ENCODE measurements at regions not wholly inside any gene's neighbourhood (a gene's known extent, or its start where the extent isn't known, plus 50 kb on each side); places are given as distances from the start of the nearest gene placed in this dataset.
A peak's percentile ranks its signal among the peaks of the same experiment; 100 is the strongest.

DNA sequence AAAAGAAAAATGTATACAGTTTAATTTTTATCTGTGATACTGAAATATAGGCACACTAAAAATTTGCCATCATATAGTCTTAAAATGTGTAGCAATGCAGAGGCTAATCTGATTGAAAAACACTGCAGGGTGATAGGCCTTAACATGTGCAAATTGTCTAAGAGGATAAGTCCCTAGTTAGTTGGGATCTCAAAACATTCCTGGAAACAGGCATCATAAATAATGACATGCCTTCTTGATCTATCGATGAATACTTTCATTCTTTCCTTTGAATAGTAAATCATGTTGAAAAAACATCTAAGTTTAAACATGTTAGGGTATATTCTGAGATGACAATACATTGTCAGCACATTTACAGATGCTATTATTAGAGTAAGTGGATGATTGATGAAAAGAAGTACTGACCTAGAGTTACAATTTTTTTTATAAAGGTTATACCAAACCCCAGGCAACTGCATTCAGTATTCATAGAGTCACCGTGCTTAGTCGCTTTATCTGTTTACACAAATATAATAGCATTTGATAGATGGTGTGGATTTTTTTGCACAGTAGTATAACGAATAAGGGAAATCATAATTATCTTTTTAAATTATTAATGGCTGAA is 668.2 kb upstream of the ADGRL3 start:
- TF ChIP-seq MAFK (conservative IDR thresholded peaks at IDR 0.05 in 1 of 2, IDR thresholded peaks at IDR 0.05 in 1 of 2; ENCODE audit: low read length in 2 of 2) (0 out of 4 replicates have a peak, but pooled peaks of 1 of the 2 experiments have one; percentile 5), ZFP37 (CRISPR knock-in tag; IDR thresholded peaks at IDR 0.05; ENCODE audit: borderline replicate concordance) (no peak)
- Histone ChIP-seq H2AFZ (ENCODE audit: low read length) (no peak overlapping the region), H3K4me2 (ENCODE audit: low read depth, low read length) (no peak overlapping the region), H3K4me1 (ENCODE audit: insufficient read depth, low read length) (no peaks in the 10 kb centered on the region), H3K27ac (ENCODE audit: extremely low read length, insufficient read depth, low read length) (no peak overlapping the region), H3K9me3 (ENCODE audit: low read length) (no peaks in the 10 kb centered on the region), H3K36me3 (replicated peaks in 1 of 2; ENCODE audit: control insufficient read depth in 1 of 2, insufficient read depth in 2 of 2, low read length in 2 of 2) (no peaks in the 10 kb centered on the region), H3K9ac (ENCODE audit: insufficient read depth, low read depth, low read length) (no peak overlapping the region), H3K4me3 (replicated peaks in 1 of 3; ENCODE audit: insufficient read depth in 1 of 3, low read depth in 2 of 3, low read length in 3 of 3) (no peak overlapping the region), H3K79me2 (ENCODE audit: insufficient read depth, low read length) (no peaks in the 10 kb centered on the region), H4K20me1 (ENCODE audit: insufficient read depth, low read length) (no peaks in the 10 kb centered on the region), H3K27me3 (ENCODE audit: control insufficient read depth in 1 of 2, insufficient read depth in 2 of 2, low read length in 2 of 2) (no peaks in the 10 kb centered on the region)
- BruUV-seq (replicated peaks) = no TSS peak
- ATAC-seq (no peak), FAIRE-seq (no peak), DNase-seq (ENCODE audit: low spot score) (no peak)
- 3% methylated on average over 4 of the region's 4 CpGs for WGBS (ENCODE audit: low lambda C conversion rate)
- CTCF ChIA-PET (ENCODE audit: low intra/inter-chr PET ratio, low total read pairs) = no interaction called here
- intact Hi-C loops (cut with micrococcal nuclease; ENCODE audit: unreplicated experiment) (no loop called here), in situ Hi-C loops (cut with HindIII; ENCODE audit: extremely low pct_ligation_motif_present, low pct_unique_long_range_greater_than_20kb) (no loop called here)
- POLR2A ChIA-PET = no interaction called here

DNA sequence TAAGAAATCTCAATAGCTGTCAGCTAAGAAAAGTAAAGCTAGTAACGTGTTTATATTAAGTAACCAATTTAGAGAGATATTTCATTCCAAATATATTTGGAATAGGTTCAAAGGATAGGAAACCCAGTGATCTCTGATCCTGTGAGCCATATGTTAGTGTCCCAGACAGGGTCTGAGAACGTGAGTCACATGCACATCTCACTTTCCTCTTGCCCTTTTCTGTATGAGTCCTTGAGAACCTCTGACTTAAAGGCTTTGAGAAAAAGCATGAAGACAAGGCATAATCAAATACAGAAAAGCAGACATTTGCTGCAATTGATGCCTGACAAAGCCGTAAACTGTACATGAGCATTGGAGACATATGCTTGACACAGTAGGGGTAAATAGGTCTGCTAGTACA is 655.1 kb upstream of the ADGRL3 start:
- WGBS (ENCODE audit: low lambda C conversion rate) = 1% methylated on average over 3 of the region's 3 CpGs
- intact Hi-C loops (cut with micrococcal nuclease; ENCODE audit: unreplicated experiment) (no loop called here), in situ Hi-C loops (cut with HindIII; ENCODE audit: extremely low pct_ligation_motif_present, low pct_unique_long_range_greater_than_20kb) (no loop called here)
- Histone ChIP-seq H3K9me3 (ENCODE audit: low read length) (peaks cover 15% of the 10 kb centered on the region), H3K36me3 (replicated peaks in 1 of 2; ENCODE audit: control insufficient read depth in 1 of 2, insufficient read depth in 2 of 2, low read length in 2 of 2) (no peaks in the 10 kb centered on the region), H3K4me3 (replicated peaks in 1 of 3; ENCODE audit: insufficient read depth in 1 of 3, low read depth in 2 of 3, low read length in 3 of 3) (no peak overlapping the region), H3K79me2 (ENCODE audit: insufficient read depth, low read length) (no peaks in the 10 kb centered on the region), H3K27ac (ENCODE audit: extremely low read length, insufficient read depth, low read length) (no peak overlapping the region), H3K4me2 (ENCODE audit: low read depth, low read length) (no peak overlapping the region), H2AFZ (ENCODE audit: low read length) (no peak overlapping the region), H3K4me1 (ENCODE audit: insufficient read depth, low read length) (no peaks in the 10 kb centered on the region), H3K27me3 (ENCODE audit: control insufficient read depth in 1 of 2, insufficient read depth in 2 of 2, low read length in 2 of 2) (no peaks in the 10 kb centered on the region), H4K20me1 (ENCODE audit: insufficient read depth, low read length) (no peaks in the 10 kb centered on the region), H3K9ac (ENCODE audit: insufficient read depth, low read depth, low read length) (no peak overlapping the region)
- POLR2A ChIA-PET = no interaction called here
- no peak for DNase-seq (ENCODE audit: low spot score)
- no TSS peak for BruUV-seq (replicated peaks)
- no peak for FAIRE-seq
- ATAC-seq = no peak
- CTCF ChIA-PET (ENCODE audit: low intra/inter-chr PET ratio, low total read pairs) = no interaction called here
- TF ChIP-seq, protein P1, sequence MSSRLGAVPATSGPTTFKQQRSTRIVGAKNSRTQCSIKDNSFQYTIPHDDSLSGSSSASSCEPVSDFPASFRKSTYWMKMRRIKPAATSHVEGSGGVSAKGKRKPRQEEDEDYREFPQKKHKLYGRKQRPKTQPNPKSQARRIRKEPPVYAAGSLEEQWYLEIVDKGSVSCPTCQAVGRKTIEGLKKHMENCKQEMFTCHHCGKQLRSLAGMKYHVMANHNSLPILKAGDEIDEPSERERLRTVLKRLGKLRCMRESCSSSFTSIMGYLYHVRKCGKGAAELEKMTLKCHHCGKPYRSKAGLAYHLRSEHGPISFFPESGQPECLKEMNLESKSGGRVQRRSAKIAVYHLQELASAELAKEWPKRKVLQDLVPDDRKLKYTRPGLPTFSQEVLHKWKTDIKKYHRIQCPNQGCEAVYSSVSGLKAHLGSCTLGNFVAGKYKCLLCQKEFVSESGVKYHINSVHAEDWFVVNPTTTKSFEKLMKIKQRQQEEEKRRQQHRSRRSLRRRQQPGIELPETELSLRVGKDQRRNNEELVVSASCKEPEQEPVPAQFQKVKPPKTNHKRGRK (CRISPR knock-in tag; IDR thresholded peaks at IDR 0.05) = no peak
- TF ChIP-seq ZKSCAN1 (IDR thresholded peaks at IDR 0.05; ENCODE audit: low read length) = no peak
- no peak for TF ChIP-seq PRPF4 (IDR thresholded peaks at IDR 0.05; ENCODE audit: low read depth, low read length, poor library complexity, severe bottlenecking)
- TF ChIP-seq, protein P2, sequence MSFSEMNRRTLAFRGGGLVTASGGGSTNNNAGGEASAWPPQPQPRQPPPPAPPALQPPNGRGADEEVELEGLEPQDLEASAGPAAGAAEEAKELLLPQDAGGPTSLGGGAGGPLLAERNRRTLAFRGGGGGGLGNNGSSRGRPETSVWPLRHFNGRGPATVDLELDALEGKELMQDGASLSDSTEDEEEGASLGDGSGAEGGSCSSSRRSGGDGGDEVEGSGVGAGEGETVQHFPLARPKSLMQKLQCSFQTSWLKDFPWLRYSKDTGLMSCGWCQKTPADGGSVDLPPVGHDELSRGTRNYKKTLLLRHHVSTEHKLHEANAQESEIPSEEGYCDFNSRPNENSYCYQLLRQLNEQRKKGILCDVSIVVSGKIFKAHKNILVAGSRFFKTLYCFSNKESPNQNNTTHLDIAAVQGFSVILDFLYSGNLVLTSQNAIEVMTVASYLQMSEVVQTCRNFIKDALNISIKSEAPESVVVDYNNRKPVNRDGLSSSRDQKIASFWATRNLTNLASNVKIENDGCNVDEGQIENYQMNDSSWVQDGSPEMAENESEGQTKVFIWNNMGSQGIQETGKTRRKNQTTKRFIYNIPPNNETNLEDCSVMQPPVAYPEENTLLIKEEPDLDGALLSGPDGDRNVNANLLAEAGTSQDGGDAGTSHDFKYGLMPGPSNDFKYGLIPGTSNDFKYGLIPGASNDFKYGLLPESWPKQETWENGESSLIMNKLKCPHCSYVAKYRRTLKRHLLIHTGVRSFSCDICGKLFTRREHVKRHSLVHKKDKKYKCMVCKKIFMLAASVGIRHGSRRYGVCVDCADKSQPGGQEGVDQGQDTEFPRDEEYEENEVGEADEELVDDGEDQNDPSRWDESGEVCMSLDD (CRISPR knock-in tag; IDR thresholded peaks at IDR 0.05; ENCODE audit: borderline replicate concordance) = no peak
- TF ChIP-seq, protein P3, sequence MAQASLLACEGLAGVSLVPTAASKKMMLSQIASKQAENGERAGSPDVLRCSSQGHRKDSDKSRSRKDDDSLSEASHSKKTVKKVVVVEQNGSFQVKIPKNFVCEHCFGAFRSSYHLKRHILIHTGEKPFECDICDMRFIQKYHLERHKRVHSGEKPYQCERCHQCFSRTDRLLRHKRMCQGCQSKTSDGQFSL (CRISPR knock-in tag; IDR thresholded peaks at IDR 0.05) = no peak
- TF ChIP-seq KLF9 (CRISPR knock-in tag; IDR thresholded peaks at IDR 0.05; ENCODE audit: low read depth) = no peak
- no peak for TF ChIP-seq ZNF839 (CRISPR knock-in tag; IDR thresholded peaks at IDR 0.05; ENCODE audit: borderline replicate concordance)
- TF ChIP-seq RFXANK (CRISPR knock-in tag; IDR thresholded peaks at IDR 0.05) = no peak
